MM.1S (cell line): ENCODE measurements at regions not wholly inside any gene's neighbourhood (a gene's known extent, or its start where the extent isn't known, plus 50 kb on each side); places are given as distances from the start of the nearest gene placed in this dataset.

ENCODE experiments used
- CTCF ChIP-seq: fragments of 300-600 bp; sonication (generic); IDR thresholded peaks from 2 replicates; pipeline ENCODE4 v1.5.1; 2016; ENCODE audit warnings: antibody characterized with exemption, low read length, mixed read lengths
- EZH2phosphoT487 ChIP-seq: fragments of 300-600 bp; sonication (generic); IDR thresholded peaks from 2 replicates; pipeline ENCODE4 v1.6.1; 2018; ENCODE audit warnings: antibody characterized with exemption, low read length

DNA sequence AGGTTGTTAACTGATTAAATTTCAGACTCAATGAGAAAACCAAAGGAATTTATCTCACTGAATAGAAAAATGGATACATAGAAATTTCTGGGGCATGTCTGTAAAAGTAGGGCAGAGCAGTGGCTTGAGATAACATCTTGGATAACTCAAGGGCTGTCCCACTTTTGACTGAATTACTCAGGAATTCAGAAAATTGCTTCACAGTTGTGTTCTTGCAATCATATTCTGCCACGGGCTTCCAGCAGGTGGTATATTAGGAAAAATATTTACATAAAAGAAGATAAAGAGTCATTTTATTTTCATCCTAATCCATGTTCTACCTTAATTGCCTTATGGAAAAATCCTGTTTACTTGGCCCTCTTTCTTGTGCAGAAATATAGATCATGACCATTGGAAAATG, 156.4 kb upstream of the AKIRIN2 start:
- TF ChIP-seq CTCF (no peak), EZH2phosphoT487 (no peak)
